Endothelial cell of umbilical vein (primary cell): ENCODE measurements at regions not wholly inside any gene's neighbourhood (a gene's known extent, or its start where the extent isn't known, plus 50 kb on each side); places are given as distances from the start of the nearest gene placed in this dataset.

Experiments used
- BruUV-seq: library from RNA; stranded (reverse); fragments of 400-500 nt; replicated peaks from 2 replicates; lab custom pipeline; 2021; lab: Mats Ljungman, UMichigan
- CTCF ChIA-PET: fragments of 300-600, 350-600 bp; sonication (Branson Sonifier 250); formaldehyde crosslinking; loops from one replicate; lab custom pipeline; 2021; ENCODE audit warnings: antibody characterized with exemption, inconsistent platforms; lab: Charles Lee
- POLR2A ChIA-PET: fragments of 300-600, 350-600 bp; sonication (Branson Sonifier 250); formaldehyde crosslinking; loops from one replicate; lab custom pipeline; 2021; ENCODE audit warnings: antibody characterized with exemption, inconsistent platforms; lab: Charles Lee
- DNase-seq: peaks from one replicate; pipeline ENCODE4 v3.0.0-alpha.2; 2011; ENCODE audit warnings: low read depth, low spot score
- FAIRE-seq: peaks from 2 replicates; lab custom pipeline; 2011; peaks lifted over from hg19 to GRCh38; lab: Jason Lieb, UNC
- H2AFZ ChIP-seq: 2 replicates; pipeline ENCODE4 v1.6.0; 2012; ENCODE audit warnings: low read depth, low read length, control low read depth, inconsistent platforms
- H3K27ac ChIP-seq: 2 replicates; pipeline ENCODE4 v1.5.1; 2011; ENCODE audit warnings: low read depth, mild to moderate bottlenecking, control low read depth, low read length, moderate library complexity; ENCODE audit not compliant: insufficient read depth
- H3K27me3 ChIP-seq, 2 experiments: 2 replicates each; pipeline versions ENCODE4 v1.6.0 to v1.6.1; 2011; ENCODE audit warnings: low read length in 2 of 2, mixed read lengths in 1 of 2; ENCODE audit not compliant: control insufficient read depth in 2 of 2, insufficient read depth in 2 of 2
- H3K36me3 ChIP-seq, 2 experiments: 2 replicates in 1 of 2; 3 replicates in 1 of 2; pipeline ENCODE4 v1.5.1; 2011; ENCODE audit warnings: low read length in 2 of 2, mild to moderate bottlenecking in 1 of 2, moderate library complexity in 1 of 2; ENCODE audit not compliant: control insufficient read depth in 2 of 2, insufficient read depth in 2 of 2; ENCODE audit errors: extremely low read depth in 1 of 2
- H3K4me1 ChIP-seq: 3 replicates; pipeline ENCODE4 v1.5.1; 2011; ENCODE audit warnings: mild to moderate bottlenecking, low read length; ENCODE audit not compliant: control insufficient read depth, insufficient read depth; ENCODE audit errors: extremely low read depth
- H3K4me2 ChIP-seq: 2 replicates; pipeline ENCODE4 v1.6.1; 2011; ENCODE audit warnings: low read length, control low read depth, mixed read lengths; ENCODE audit not compliant: insufficient read depth
- H3K4me3 ChIP-seq, 3 experiments: fragments of 200-600 bp in 1 of 3; sonication (generic), shearing (Covaris generic) in 1 of 3; replicated peaks in 1 of 3; 2 replicates each; pipeline ENCODE4 v1.5.1; 2011 to 2016; ENCODE audit warnings: control low read depth in 3 of 3, low read length in 3 of 3, mild to moderate bottlenecking in 2 of 3, inconsistent platforms in 1 of 3, low read depth in 1 of 3, moderate library complexity in 1 of 3; ENCODE audit not compliant: insufficient read depth in 1 of 3
- H3K79me2 ChIP-seq: 2 replicates; pipeline ENCODE4 v1.6.0; 2012; ENCODE audit warnings: low read length, inconsistent platforms; ENCODE audit not compliant: control insufficient read depth, insufficient read depth
- H3K9ac ChIP-seq: replicated peaks from 2 replicates; pipeline ENCODE3; 2011; ENCODE audit warnings: low read length, control low read depth; ENCODE audit not compliant: insufficient read depth; ENCODE audit errors: extremely low read depth
- H3K9me1 ChIP-seq: replicated peaks from 3 replicates; pipeline ENCODE4 v1.6.0; 2011; ENCODE audit warnings: mild to moderate bottlenecking, low read length; ENCODE audit not compliant: control insufficient read depth, insufficient read depth; ENCODE audit errors: extremely low read depth
- H3K9me3 ChIP-seq: replicated peaks from 2 replicates; pipeline ENCODE4 v1.5.1; 2012; ENCODE audit warnings: low read length, inconsistent platforms; ENCODE audit not compliant: control insufficient read depth, insufficient read depth
- H4K20me1 ChIP-seq: replicated peaks from 2 replicates; pipeline ENCODE3; 2011; ENCODE audit warnings: mild to moderate bottlenecking, low read length; ENCODE audit not compliant: control insufficient read depth, insufficient read depth; ENCODE audit errors: extremely low read depth
- EZH2 ChIP-seq: IDR thresholded peaks from 2 replicates; pipeline ENCODE4 v1.6.1; 2012; ENCODE audit warnings: borderline replicate concordance, low read depth, mild to moderate bottlenecking, moderate library complexity, low read length, inconsistent platforms; ENCODE audit not compliant: severe bottlenecking
- FOS ChIP-seq: IDR thresholded peaks from 2 replicates; pipeline ENCODE4 v1.6.1; 2011; ENCODE audit warnings: mild to moderate bottlenecking, low read length, moderate library complexity, borderline replicate concordance; ENCODE audit not compliant: insufficient read depth
- GATA2 ChIP-seq: IDR thresholded peaks from 2 replicates; pipeline ENCODE4 v1.7.0; 2011; ENCODE audit warnings: low read depth, mild to moderate bottlenecking, moderate library complexity, mixed read lengths, low read length; ENCODE audit not compliant: insufficient read length, insufficient read depth
- JUN ChIP-seq: IDR thresholded peaks from 2 replicates; pipeline ENCODE4 v1.6.1; 2011; ENCODE audit warnings: borderline replicate concordance, low read depth; ENCODE audit not compliant: insufficient read length, insufficient read depth
- MAX ChIP-seq: IDR thresholded peaks from 2 replicates; pipeline ENCODE4 v1.6.1; 2011; ENCODE audit not compliant: insufficient read depth, insufficient read length
- MYC ChIP-seq: IDR thresholded peaks from one replicate; pipeline ENCODE4 v1.6.1; 2011; ENCODE audit warnings: mild to moderate bottlenecking, low read depth, low read length
- POLR2A ChIP-seq: IDR thresholded peaks from 2 replicates; pipeline ENCODE4 v1.6.1; 2012; ENCODE audit warnings: low read depth, mild to moderate bottlenecking, control low read depth, low read length
- POLR2AphosphoS5 ChIP-seq: IDR thresholded peaks from 2 replicates; pipeline ENCODE4 v1.6.1; 2012; ENCODE audit warnings: low read depth, mild to moderate bottlenecking, control low read depth, low read length, moderate library complexity; ENCODE audit not compliant: insufficient read depth
- dilution Hi-C: fragments of 300-500 bp; cut with MboI; formaldehyde crosslinking; loops from one replicate; pipeline ENCODE4 v1.15.0; 2019; ENCODE audit warnings: low sequenced_read_pairs; ENCODE audit not compliant: extremely low pct_ligation_motif_present
- intact Hi-C: fragments of 100-400 bp; cut with micrococcal nuclease; formaldehyde crosslinking; loops from one replicate; pipeline ENCODE4 v1.10.0; 2022
- TF ChIP-seq, protein P1 (sequence below), 2 donors: IDR thresholded peaks; 1 replicate in 1 of 2; 2 replicates in 1 of 2; pipeline ENCODE4 v1.5.1; 2011; ENCODE audit warnings: low read length in 2 of 2, mild to moderate bottlenecking in 2 of 2, moderate library complexity in 2 of 2, control low read depth in 1 of 2, inconsistent platforms in 1 of 2, low read depth in 1 of 2; ENCODE audit not compliant: insufficient read depth in 1 of 2; ENCODE audit errors: extremely low read depth in 1 of 2

DNA sequence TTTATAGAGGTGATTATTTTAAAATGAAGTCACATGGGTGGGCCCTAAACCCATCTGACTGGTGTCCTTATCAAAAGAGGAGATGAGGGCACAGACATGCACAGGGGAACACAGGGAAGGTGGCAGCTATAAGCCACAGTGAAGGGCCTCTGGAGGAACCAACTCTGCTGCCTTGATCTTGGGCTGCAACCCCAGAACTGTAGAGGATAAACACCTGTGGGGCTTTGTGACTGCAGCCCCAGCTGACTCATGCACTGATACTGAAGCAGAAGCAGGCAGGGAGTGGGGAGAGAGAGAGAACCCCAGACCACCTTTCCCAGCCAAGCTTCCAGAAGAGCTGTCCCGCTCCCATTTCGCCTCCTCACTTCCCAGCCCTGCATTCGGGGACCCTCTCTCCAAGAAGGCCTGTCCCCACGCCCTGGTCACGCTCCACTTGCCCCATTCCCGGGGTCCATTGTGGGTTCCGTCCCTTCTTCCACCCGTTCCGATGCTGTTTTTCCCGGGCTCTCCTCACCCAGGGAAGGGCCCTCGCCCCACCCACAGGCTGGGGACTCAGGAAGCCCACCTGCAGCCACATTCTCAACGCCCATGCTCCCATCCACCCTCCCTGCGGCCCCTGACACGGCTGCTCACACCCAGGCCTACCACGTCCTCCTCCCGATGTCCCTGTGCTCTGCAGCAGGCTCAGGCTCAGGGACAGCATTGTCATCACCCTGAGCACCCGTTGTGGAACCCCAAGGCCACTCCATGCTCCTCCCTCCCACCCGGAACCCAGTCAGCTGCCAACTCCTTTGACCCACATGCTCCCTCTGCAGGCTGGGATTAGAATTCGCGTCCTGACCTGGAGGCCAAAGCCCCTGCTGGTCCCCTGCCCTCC lies 90.8 kb upstream of the SHANK2 start:
- intact Hi-C loops (no loop called here), dilution Hi-C loops (no loop called here)
- Histone ChIP-seq H3K4me2 (no peak overlapping the region), H3K27ac (no peak overlapping the region), H3K4me3 (no peak overlapping the region), H3K9ac (no peak overlapping the region), H3K9me3 (no peaks in the 10 kb centered on the region), H3K27me3 (no peaks in the 10 kb centered on the region), H3K9me1 (no peaks in the 10 kb centered on the region), H4K20me1 (no peaks in the 10 kb centered on the region), H3K36me3 (no peaks in the 10 kb centered on the region), H3K79me2 (no peaks in the 10 kb centered on the region), H3K4me1 (no peaks in the 10 kb centered on the region), H2AFZ (no peak overlapping the region)
- ChIA-PET POLR2A (no interaction called here), CTCF (no interaction called here)
- DNase-seq, result no peak
- no peak for FAIRE-seq
- TF ChIP-seq FOS (no peak), EZH2 (no peak), MAX (no peak), POLR2A (no peak), JUN (no peak), MYC (no peak), POLR2AphosphoS5 (no peak), GATA2 (no peak)
- TF ChIP-seq, protein P1, sequence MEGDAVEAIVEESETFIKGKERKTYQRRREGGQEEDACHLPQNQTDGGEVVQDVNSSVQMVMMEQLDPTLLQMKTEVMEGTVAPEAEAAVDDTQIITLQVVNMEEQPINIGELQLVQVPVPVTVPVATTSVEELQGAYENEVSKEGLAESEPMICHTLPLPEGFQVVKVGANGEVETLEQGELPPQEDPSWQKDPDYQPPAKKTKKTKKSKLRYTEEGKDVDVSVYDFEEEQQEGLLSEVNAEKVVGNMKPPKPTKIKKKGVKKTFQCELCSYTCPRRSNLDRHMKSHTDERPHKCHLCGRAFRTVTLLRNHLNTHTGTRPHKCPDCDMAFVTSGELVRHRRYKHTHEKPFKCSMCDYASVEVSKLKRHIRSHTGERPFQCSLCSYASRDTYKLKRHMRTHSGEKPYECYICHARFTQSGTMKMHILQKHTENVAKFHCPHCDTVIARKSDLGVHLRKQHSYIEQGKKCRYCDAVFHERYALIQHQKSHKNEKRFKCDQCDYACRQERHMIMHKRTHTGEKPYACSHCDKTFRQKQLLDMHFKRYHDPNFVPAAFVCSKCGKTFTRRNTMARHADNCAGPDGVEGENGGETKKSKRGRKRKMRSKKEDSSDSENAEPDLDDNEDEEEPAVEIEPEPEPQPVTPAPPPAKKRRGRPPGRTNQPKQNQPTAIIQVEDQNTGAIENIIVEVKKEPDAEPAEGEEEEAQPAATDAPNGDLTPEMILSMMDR (IDR thresholded peaks at IDR 0.05; ENCODE audit: extremely low read depth in 1 of 2, insufficient read depth in 1 of 2, low read depth in 1 of 2, low read length in 2 of 2), result no peak
- BruUV-seq, result no TSS peak
